RWPE1 (cell line): ENCODE measurements at regions not wholly inside any gene's neighbourhood (a gene's known extent, or its start where the extent isn't known, plus 50 kb on each side); places are given as distances from the start of the nearest gene placed in this dataset.
A peak's percentile ranks its signal among the peaks of the same experiment; 100 is the strongest.
"Not testable (repeated sequence)": the region's sequence is repeated elsewhere in the genome, so short reads cannot be mapped to it uniquely, and the experiment has no call there.

Source experiments
- CTCF ChIA-PET: fragments of 350-600 bp; sonication (Branson Sonifier 250); formaldehyde crosslinking; extraction: SDS; loops from one replicate; lab custom pipeline; 2021; lab: Yijun Ruan, JAX
- POLR2A ChIA-PET: fragments of 400-600 bp; formaldehyde crosslinking; extraction: SDS; loops from one replicate; lab custom pipeline; 2020; ENCODE audit warnings: antibody characterized with exemption; ENCODE audit not compliant: low non-redundant PET; lab: Yijun Ruan, JAX
- DNase-seq: peaks from one replicate; pipeline ENCODE4 v3.0.0; 2012; ENCODE audit warnings: low spot score
- H3K27ac ChIP-seq: fragments of 450-650 bp; 2 replicates; pipeline ENCODE4 v1.5.1; 2017
- TF ChIP-seq, protein P1 (sequence below): fragments of 450-650 bp; conservative IDR thresholded peaks from 2 replicates; pipeline ENCODE4 v1.5.1; 2017; ENCODE audit warnings: low read depth, mild to moderate bottlenecking

DNA sequence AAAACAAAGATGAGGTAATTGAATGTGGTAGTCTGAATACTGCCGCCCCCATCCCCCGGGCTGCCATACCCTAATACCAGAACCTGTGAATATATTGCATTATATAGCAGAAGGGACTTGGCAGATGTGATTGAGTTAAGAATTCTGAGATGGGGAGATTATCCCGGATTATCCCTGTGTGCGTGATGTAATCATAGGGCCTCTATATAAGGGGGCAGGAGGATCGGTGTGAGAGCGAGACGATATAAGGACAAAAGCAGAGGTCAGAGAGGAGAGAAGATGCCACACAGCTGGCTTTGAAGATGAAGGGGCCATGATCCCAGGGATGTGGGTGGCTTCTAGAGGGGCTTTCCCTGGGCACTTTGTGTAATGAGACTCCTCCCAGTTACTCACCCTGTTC, 101.7 kb upstream of the TLE1 start:
- no peak for DNase-seq
- ChIA-PET CTCF (no interaction called here), POLR2A (no interaction called here)
- TF ChIP-seq, protein P1, sequence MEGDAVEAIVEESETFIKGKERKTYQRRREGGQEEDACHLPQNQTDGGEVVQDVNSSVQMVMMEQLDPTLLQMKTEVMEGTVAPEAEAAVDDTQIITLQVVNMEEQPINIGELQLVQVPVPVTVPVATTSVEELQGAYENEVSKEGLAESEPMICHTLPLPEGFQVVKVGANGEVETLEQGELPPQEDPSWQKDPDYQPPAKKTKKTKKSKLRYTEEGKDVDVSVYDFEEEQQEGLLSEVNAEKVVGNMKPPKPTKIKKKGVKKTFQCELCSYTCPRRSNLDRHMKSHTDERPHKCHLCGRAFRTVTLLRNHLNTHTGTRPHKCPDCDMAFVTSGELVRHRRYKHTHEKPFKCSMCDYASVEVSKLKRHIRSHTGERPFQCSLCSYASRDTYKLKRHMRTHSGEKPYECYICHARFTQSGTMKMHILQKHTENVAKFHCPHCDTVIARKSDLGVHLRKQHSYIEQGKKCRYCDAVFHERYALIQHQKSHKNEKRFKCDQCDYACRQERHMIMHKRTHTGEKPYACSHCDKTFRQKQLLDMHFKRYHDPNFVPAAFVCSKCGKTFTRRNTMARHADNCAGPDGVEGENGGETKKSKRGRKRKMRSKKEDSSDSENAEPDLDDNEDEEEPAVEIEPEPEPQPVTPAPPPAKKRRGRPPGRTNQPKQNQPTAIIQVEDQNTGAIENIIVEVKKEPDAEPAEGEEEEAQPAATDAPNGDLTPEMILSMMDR, result no peak
- no peak overlapping the region for H3K27ac ChIP-seq

DNA sequence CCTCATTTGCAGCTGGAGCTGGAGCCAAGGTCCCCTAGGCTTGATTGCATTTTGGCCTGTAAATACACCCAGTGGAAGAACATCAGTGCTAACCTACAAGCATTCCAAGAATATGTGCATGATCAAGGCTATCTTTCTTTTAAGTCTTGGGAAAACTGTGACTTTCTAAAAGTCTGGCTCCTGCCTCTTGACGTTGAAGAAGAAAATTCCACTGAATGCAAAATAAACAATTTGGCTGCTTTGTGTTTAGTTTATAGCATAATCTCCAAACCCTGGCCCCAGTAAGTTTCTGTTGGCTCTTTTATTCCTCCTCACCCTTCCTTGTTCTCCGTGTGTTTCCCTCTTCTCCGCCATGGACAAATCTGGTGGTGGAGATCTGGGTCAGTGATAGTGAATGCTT, 109.3 kb upstream of the TLE1 start:
- POLR2A ChIA-PET, result no interaction called here
- no peak for DNase-seq
- TF ChIP-seq, protein P1, result no peak
- CTCF ChIA-PET, result no interaction called here
- H3K27ac ChIP-seq, result no peak overlapping the region

DNA sequence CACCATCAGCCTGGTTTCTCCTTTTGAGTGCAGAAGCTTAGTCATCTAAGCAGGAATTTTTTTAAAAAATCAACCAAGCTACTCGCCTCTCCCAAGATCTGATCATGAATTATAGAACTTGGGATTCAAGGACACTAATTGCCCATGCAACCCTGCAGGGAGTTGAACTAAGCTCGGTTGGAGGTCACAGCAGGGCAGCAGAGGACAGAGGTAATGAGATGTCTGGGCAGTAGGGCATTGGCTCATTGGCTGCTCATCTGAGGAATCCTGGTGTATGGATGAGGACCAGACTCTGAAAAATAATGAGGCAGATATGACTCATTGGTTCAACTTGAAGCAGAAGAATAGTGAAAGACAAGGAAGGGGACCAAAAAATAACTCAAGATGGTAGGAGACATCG, 111.8 kb upstream of the TLE1 start:
- H3K27ac ChIP-seq, result no peak overlapping the region
- CTCF ChIA-PET, result interaction anchor here (0.6 kb wide), 1 partner anchor 29 kb away, joined by 3 read pairs; no protein-coding TSS in a partner anchor
- TF ChIP-seq, protein P1, result no peak
- peak; percentile 21 for DNase-seq
- POLR2A ChIA-PET, result no interaction called here

DNA sequence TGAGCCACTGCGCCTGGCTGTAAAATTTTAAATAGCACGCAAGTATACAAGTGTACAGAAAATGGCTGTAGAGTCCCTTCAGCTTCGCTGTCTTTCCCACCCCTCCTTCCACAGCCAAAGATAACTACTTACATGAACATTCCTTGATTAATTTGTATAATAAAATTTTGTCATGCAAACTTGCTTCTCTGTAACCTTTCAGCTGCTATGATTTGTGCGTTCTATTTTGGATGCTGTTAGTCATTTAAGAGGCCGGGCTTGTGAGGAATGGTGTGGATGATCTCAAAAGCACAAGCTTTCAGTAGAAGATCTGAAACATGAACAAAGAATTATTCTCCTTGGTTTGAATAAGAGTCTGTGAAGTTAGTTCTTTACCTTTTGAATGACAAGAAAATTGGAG, 115.0 kb upstream of the TLE1 start:
- TF ChIP-seq, protein P1, result no peak
- ChIA-PET CTCF (interaction anchor here (0.6 kb wide), 1 partner anchor 1693 kb away, joined by 4 read pairs; no protein-coding TSS in a partner anchor), POLR2A (no interaction called here)
- H3K27ac ChIP-seq, result no peak overlapping the region
- no peak for DNase-seq

DNA sequence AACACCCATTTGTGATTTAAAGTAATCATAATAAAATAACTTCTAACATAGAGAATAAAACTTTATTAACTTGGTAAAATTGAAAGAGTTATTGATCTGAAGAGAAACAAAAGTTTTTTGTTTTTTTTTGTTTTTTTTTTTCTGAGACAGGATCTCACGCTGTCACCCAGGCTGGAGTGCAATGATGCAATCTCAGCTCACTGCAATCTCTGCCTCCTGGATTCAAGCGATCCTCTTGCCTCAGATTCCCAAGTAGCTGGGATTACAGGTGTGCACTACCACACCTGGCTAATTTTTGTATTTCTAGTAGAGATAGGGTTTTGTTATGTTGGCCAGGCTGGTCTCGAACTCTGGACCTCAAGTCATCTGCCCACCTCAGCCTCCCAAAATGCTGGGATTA, 116.5 kb upstream of the SPATA31D4 start:
- DNase-seq, H3K27ac ChIP-seq, POLR2A ChIA-PET: not testable (repeated sequence)
- CTCF ChIA-PET, result interaction anchor here (0.6 kb wide), 1 partner anchor 1150 kb away, joined by 3 read pairs; no protein-coding TSS in a partner anchor

DNA sequence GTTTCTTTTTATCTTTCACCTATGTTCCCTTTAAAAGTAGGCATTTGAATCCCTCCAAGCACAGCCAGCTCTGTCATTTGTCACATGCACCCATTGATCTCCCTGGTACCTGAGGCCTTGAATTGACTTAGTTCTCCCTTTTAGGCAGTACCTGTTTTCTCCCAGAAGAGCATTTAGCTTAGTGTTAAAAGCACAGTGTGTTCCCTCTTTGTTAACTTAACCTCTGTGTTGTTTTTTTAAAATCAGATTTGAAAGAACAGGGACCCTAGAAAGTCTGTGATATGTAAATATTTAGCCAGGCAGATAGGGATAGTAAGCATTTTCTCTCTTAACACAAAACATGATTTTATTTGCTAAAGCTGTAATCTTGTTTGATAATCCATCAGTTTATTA, 113.8 kb upstream of the SPATA31D4 start:
- CTCF ChIA-PET, result no interaction called here
- no peak overlapping the region for H3K27ac ChIP-seq

DNA sequence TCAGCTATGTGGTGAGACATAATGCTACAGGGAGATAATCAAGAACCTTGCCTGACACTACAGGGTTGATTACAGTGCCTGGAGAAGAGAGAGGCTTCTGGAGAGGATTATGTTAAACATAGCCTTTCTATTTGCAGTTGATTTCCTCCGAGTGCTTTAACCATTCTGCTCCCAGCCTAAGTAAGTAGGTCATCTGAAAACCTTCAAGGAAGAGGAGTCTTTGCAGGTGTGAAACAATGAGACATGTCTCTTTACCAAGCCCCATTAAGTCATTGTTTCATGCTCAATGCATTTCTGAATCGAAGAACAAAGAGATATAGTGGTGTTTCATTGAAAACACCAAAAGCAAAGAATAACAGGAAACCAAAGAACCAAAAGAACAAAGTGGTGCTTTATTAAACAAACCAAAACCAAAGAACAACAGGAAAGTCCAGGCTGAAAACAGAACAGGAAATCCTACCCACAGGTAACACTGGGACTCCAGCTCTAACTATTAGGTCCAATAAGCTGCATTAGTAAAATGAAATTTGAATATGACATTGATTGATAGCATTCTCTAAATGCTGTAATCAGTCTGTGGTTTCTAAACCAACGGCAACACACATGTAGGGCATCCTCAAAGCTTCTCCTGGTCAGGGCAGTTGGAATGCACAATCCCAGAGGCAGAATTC, 113.3 kb upstream of the SPATA31D4 start:
- H3K27ac ChIP-seq, result no peak overlapping the region
- DNase-seq, result peak; percentile 20
- ChIA-PET CTCF (no interaction called here), POLR2A (no interaction called here)
- TF ChIP-seq, protein P1, result no peak

More for the DNA sequence above, 113.8 kb upstream of the SPATA31D4 start:
- POLR2A ChIA-PET, result no interaction called here
- TF ChIP-seq, protein P1, result no peak
- DNase-seq, result no peak
